HL-60/S4 treated with retinoic acid at 250 ng/mL for 4 days and 3 days (cell line): ENCODE measurements at regions not wholly inside any gene's neighbourhood (a gene's known extent, or its start where the extent isn't known, plus 50 kb on each side); places are given as distances from the start of the nearest gene placed in this dataset.

Experiments used
- in situ Hi-C: fragments of 300-500 bp; cut with MboI; formaldehyde crosslinking; loops from 2 replicates; pipeline ENCODE4 v1.7.0; 2022; ENCODE audit warnings: low sequenced_read_pairs

DNA sequence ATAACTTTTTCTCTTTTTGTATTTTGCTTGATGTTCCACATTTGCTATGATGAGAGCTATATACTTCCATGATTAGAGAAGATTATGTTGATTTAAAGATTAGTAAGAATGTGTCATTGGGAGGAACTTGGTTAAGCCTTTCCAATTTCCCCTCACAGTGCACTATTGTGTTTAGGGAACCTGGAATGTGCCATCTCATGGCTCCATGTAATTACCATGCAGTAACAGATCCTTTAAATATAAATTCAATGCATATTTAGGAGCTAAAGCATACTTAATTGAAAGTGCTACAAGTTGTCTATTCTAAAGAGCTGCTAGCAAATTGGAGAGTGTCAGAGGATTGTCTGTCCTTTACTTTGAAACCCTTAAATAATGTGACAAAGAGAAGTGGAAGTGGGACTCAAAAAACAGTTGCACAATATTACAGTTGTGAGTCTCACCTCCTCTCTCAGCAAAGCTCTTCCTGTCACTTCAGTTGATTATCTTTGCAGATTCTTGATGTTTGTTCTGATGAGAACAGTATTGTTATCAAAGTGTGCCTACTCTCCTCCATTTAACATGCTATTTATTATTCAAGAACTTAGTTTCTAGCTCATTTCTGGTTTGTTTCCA is 1162.7 kb upstream of the ZEB2 start:
- in situ Hi-C loops, result no loop called here

DNA sequence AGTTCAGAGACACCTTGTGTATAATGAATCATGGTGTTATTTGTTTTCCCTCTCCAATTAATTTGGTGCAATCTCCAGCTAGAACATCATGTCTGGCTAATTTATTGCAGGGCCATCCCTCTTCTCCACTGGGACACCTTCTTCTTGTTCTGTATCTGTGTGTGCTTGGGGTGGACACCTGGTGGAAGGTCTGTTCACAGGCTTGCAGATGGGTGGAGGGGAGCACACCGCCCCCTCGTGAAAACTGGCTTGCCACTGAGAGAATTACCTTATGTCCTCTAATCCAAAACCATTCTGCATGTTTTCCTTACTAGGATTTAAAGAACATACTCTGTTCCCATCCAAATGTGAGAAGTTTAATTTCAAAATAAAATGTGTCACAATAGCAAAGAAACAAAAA is 1160.4 kb upstream of the ZEB2 start:
- in situ Hi-C loops, result no loop called here

DNA sequence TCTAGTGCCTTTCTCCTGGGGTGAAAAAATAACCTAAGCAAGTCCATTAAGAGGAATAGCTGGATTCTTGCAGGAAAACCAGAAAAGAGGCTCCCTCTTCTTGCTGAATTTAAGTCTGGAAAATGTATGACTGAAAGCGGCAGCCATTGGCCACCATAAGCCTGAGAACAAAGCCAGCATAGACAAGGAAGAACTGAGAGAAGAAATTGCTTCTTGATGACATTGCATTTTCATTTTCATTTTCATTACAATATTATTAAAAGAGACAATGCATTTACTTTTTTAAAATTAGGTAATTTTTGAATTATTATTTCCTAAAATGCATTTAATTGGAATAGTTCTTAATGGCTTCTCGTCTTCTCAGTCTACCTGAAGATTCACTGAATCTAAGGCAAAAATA is 1157.5 kb upstream of the ZEB2 start:
- in situ Hi-C loops, result no loop called here

DNA sequence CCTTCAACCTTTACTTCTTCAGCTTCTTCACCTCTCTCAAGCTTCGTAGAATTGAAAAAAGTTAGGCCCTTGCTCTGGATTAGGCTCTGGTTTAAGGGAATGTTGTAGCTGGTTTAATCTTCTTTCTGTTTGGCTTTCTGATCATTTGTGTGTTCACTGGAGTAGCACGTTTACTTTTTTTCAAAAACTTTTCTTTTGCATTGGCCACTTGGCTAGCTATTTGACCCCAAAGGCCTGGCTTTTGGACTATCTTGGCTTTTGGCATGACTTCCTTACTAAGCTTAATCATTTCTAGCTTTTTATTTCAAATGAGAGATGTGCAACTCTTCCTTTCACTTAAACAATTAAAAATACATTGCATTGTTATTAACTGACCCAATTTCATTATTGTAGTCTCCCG is 1154.8 kb upstream of the ZEB2 start:
- in situ Hi-C loops, result no loop called here

DNA sequence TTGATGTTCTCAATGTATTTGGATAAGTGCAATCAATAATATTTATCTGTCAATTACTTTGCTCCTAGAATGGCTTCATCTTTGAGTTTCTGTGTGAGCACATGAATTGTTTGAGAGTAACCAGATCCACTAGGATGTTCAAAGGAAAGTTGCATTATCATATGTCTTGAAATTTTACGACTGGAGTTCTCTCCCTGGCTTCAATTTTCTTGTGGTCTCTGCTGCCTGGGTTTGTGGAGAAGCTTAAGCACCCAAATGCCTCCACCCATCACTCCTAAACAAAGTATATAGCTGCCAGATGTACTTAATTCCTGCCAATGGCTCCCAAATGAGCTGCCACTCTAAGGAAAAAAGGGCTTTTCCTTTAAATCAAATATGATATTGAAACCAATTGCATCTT is 1149.4 kb upstream of the ZEB2 start:
- in situ Hi-C loops, result no loop called here

DNA sequence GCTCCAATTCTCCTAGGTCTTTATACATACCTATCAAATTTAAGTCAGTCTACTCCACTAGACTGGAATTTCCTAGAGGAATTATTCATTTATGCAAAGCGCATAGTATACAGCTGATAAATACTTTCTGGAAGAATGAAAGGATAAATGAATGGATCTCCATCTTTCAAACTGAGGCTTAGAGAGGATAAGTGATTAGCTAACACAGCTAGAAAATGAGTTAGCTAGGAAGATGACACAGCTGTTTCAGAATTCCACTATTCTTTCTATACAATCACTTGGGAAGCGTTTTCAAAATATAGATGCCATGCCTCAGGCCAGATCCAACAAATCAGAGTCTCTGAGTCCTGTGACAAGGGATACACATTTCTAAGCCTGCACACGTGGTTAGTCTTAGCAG is 1146.6 kb upstream of the ZEB2 start:
- in situ Hi-C loops, result no loop called here

DNA sequence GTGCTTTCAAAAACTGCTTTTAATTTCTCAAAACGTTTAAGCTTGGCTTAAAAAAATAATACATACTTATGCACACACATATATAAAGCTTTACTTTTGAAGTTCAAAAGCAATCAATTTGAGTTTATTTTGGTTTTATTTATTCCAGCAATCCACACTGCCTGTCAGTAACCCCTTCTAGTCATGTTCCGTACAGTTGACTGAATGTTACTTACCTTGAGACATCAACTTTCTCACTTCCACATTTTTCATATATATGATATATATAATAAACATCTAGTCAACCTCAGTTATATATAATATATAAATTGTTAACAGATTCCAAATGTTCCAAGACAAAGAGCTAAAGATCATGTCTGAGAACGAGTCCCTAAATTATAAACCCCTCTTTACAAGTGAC is 1137.3 kb upstream of the ZEB2 start:
- in situ Hi-C loops, result no loop called here

DNA sequence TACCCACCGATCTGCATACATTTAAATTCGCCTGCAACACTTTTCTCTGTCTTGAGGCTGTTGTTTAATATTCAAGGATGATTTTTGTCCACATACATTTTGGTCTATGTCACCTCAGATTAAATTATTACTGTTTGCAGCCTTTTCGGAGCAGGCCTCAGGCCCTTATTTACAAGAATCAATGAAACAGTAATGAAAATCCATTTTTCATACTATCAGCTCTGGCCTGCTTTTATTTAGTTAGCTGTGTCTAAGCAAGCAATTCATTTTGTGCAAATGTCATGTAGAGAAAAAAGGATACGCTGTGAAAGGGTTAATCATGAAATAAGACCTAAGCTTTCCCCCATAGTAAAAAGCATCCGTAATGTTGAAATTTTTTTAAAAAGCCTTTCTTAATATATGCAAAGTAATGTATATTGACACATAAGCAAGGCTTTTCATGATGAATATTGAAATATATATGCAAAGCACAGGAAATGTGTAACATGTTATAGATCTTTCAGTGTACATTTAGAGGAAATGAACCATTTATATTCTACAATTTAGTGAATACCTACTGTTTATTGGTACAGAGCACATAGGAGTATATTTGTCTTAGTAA is 1135.3 kb upstream of the ZEB2 start:
- in situ Hi-C loops, result no loop called here

DNA sequence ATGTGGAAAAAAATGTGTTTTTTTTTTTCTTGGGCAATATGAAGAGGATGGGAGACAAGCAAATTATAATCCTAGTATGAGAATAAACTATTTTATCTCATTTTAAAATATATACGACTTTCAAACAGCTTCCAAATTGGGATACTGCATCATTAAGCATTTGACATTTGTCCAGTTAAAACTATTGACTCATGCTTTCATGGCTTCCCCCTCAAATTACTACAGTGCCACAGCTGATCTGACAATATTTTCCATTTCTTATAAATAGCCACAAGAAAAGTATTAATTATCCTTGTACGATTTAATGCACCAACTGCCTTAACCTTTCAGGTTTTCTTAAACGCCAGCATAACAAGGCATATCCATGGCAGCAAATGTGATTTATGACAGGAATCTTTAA is 1134.8 kb upstream of the ZEB2 start:
- in situ Hi-C loops, result no loop called here

DNA sequence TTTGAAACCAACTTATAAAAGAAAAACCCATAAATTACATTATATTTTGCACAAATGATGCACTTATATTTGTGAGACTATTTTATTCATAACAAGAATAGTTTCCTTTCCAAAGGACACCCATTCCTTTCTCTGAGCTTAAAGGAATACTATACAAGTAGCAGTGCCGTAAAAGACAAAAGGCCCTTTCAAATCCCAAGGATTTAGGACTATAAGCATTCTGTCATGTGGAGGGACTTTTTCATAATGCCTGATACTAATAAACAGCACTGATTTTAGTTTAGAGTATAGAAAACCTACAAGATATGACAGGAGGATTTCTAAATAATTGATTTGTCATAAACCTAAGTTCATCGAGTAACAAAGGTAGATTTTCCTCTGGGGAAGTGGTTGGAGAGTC is 1134.2 kb upstream of the ZEB2 start:
- in situ Hi-C loops, result no loop called here

DNA sequence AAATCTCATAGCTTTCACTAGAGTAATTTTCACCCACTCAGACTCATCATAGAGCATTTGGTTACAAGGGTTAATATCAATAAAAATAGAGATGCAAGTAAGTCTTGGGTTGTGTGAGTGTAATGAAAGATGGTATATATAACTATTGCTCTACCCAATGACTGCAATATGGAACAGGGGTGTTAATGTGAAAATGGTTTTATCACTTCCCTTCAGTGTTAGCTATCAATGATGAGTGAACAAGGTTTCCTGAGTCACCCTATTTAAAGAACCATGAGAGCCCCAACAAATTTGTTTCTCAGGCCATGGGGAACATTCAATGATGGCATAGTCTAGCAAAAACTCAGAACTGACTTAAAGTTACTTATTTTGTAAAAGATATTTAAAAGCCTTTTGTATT is 1133.6 kb upstream of the ZEB2 start:
- in situ Hi-C loops, result no loop called here

DNA sequence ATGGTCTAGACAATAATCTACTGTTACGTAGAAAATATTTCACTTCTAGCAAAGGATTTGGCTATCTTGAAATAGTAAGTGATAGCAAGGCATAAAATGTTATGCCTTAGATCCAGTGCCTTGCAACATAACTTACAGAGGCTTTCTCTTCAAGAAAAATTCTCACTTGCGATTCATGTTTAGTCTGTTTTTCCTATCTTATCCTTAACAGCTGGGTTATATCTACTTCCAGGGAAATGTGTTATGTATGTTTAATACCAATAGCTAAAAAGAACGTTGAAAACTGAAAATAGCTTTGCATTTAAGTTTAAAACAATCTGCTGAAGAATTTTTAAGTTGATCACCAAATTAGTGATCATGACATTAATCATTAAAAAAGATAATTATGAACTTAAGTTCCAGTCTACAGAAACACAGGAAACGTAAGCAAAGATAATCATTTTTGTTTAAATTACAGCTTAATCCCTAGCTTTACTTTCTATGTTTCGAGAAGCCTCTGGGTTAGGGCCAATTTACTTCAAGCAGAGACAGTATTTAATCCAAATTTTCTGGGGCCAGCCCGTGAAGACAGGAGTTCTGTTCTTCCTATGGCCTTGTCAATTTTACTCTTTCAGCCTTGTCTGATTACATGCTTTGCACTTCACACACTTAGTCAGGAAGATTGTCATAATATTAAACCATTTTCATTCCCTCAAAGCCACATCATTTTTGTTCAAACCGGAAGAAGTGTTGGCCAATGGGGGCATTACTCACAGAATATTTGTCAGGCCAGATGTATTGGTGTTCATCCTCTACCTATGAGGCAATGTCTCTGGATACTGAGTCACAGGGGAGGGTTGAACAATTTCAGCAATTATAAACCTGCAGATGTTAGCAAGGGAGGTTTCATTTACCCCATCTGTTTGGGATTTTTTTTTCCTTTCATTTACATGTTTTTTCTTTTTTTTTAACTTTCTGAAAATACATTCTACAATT is 1132.9 kb upstream of the ZEB2 start:
- in situ Hi-C loops, result no loop called here

DNA sequence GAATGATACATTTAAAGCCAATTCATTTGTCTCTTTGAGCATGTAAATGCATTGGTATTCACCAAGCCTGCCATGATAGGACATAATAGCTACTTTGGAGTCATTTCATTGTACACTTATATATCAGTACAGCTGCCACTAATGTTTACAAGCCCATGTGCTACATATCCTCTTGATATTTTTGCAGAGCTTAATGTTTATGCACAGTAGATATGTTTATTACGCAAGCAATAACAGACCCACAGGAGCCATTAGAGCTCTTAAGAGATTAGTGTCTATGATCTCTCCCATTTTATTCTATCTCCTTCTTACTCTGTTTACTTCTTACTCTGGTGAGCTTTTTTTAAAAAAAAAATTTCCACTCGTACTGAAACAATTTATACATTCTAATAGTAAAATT is 1132.1 kb upstream of the ZEB2 start:
- in situ Hi-C loops, result no loop called here

DNA sequence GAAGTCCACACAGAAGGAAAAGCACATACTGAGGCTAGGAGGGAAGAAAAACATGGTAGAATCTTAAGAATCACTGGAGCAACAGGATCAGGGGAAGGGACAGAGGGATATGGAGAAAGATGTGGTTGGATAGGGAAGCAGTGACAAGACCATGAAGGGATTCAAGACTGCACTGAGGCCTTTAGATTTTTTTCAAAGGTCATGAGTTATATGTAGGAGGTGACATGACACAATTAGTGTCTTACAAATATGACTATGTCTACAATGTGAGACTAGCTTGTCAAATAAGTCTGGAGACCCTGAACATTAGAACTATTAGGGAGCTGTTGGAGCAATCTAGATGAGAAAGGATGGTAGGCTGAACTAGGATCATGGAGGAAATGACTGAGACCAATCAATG is 1130.3 kb upstream of the ZEB2 start:
- in situ Hi-C loops, result no loop called here

DNA sequence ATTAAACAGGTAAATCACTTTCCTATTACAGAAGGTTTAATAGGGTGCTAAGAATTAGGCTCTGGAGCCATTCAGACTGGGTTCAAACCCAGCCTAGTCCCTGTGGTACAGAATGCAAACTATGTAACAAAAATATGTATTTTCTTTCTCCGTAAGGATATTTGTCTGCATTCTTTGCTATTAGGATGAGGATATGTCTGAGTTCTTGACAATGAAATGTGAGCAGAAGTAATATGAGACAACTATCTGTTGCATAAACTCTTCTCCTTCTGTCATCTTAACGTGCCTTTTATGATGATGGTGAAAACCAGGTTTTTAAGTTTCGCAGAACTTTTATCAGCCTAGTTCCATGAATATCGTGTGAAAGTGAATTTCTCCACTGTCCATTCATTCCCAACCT is 1129.1 kb upstream of the ZEB2 start:
- in situ Hi-C loops, result no loop called here

DNA sequence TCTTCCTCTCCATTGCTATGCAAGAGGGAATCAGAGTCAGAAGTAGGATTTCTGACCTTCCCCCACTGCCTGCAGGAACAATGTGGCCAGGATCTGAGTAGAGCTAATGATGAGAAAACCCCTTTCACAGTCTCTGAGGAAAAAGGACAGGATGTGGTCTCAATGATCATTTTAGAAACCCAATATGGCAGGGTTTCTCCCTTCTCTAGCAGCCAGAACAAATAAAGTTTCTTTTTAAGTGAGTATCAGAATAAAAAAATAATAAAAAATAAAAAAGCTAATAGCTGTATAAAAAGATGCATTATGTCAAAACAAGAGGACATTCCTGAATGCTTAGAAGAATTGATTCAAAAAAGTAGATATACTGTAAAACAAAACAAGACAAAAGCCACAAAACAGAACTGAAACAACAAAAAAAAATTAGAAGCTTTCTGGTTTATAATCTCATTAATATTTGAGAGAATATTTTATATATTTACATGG is 1124.9 kb upstream of the ZEB2 start:
- in situ Hi-C loops, result no loop called here

DNA sequence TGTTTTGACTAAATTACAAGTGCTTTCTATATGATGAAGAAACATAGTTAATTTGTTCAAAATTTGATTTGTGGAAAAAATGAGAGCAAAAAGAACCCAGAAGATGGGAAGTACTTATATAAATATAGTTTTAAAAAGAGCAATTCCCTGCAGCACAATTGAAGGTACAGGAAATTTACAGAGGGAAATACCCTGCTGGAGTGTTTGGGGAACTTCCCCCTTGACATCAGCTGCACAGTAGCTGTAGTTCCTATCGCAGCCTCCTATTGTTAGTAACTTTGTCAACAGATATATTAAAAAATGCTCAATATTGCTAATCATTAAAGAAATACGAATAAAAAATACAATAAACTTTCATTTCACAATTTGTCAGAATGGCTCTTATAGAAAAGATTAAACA is 1118.8 kb upstream of the ZEB2 start:
- in situ Hi-C loops, result no loop called here

DNA sequence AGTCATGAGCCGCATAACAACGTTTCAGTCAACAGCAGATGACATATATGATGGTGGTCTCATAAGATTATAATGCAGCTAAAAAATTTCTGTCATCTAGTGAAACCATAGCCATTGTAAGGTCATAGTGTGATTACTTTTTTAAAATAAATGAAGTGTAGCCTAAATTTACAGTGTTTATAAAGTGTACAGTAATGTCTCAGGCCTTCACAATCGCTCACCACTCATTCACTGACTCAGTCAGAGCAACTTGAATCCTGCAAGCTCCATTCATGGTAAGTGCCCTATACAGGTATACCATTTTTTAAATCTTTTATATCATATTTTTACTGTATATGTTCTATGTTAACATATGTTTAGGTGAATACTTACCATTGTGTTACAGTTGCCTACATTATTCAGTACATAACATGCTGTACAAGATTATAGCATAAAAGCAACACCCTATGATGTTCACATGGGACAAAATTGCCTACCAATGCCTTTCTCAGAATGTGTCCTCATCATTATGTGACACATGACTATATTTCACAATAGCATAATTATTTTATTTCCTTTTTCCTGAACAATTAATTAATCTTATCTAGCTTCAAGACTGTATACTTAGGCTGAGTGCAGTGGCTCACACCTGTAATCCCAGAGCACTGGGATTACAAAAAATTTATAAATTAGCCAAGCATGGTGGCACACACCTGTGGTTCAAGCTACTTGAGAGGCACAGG is 1115.9 kb upstream of the ZEB2 start:
- in situ Hi-C loops, result no loop called here

DNA sequence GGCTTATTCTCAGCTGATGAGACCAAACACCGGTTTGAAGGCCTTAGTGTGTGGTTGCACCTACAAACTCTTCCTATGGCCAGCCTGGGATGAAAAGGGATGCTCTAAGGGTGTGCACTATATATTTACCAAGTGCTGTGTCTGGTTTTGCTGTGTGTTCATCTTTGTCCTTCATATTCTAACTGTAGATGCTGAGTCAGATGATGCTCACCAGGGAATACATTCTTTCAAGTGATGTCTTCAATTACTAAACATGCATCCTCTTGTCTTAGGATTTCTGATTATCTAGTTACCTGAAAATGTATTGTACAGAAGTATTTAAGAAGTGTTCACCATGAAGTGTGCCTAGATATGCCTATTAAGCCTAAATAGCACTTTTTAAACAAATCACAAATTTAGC is 1111.6 kb upstream of the ZEB2 start:
- in situ Hi-C loops, result no loop called here

DNA sequence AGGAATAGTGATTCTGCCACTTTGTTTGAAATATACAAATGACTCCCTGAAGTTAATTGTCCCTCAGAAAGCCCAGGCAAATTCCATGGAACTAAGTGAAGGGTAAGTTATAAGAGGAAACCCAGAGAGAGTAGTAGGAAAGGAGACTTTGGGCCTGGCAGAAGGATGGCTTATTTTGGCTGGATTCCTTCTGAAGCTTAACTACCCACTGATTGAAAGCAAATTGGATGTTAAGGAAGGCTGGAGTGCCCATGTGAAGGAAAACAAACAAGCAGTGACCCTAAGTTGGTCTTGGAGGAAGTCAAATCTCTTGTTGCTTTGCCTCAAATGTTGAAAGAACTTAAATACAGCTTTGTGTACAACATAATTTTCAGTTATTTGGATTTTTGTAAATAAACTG is 1106.4 kb upstream of the ZEB2 start:
- in situ Hi-C loops, result no loop called here

DNA sequence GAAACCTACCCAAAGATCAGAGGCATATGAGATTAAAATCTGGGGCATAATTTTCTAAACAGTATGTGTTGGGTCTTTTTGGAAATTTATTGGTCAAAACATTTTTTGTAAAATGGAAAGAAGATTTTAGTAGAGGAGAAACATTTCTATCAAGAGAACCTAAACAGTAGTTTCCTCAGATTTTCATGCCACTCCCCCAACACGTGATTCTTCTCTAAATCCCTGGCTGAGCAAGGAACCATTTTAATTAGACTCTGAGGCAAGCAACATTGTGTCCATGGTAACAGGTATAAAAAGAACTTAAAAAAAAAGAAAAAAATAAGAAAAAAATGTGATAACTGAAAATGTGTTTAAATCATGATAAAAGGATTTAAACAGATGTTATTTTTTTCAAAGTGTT is 1105.2 kb upstream of the ZEB2 start:
- in situ Hi-C loops, result no loop called here
